HCT116 (cell line): ENCODE measurements at regions not wholly inside any gene's neighbourhood (a gene's known extent, or its start where the extent isn't known, plus 50 kb on each side); places are given as distances from the start of the nearest gene placed in this dataset.

Source experiments
- ATF3 ChIP-seq: IDR thresholded peaks from 2 replicates; pipeline ENCODE4 v1.6.1; 2012
- EGR1 ChIP-seq: IDR thresholded peaks from 2 replicates; pipeline ENCODE4 v1.6.1; 2012; ENCODE audit warnings: low read depth
- POLR2AphosphoS5 ChIP-seq: IDR thresholded peaks from 2 replicates; pipeline ENCODE4 v1.6.1; 2011; ENCODE audit warnings: mild to moderate bottlenecking, low read depth, low read length, moderate library complexity
- SIN3A ChIP-seq: IDR thresholded peaks from 2 replicates; pipeline ENCODE4 v1.6.1; 2012; ENCODE audit warnings: low read depth
- ZBTB33 ChIP-seq: IDR thresholded peaks from 2 replicates; pipeline ENCODE4 v1.6.1; 2011; ENCODE audit warnings: mild to moderate bottlenecking, low read length, moderate library complexity; ENCODE audit not compliant: insufficient replicate concordance; ENCODE audit errors: extremely low read depth

- TF ChIP-seq SIN3A (no peak), POLR2AphosphoS5 (no peak), ATF3 (no peak), ZBTB33 (no peak), EGR1 (no peak)
Measured at GRCh38 chr14:101634850-101635748, 73.8 kb downstream of the DIO3 start.
